Peyer's patch (tissue), 4 donors: ENCODE measurements at regions not wholly inside any gene's neighbourhood (a gene's known extent, or its start where the extent isn't known, plus 50 kb on each side); places are given as distances from the start of the nearest gene placed in this dataset.

ENCODE experiments used
- CTCF ChIP-seq, 6 experiments: fragments of 450-650 bp in 4 of 6; fragments of 200-600 bp in 2 of 6; sonication (generic) in 1 of 6; IDR thresholded peaks; one replicate each; pipeline ENCODE4 v1.5.1; 2017 to 2019; ENCODE audit warnings: antibody characterized with exemption in 6 of 6, mild to moderate bottlenecking in 3 of 6, moderate library complexity in 1 of 6
- POLR2A ChIP-seq, 2 donors: fragments of 450-650 bp; IDR thresholded peaks; one replicate each; pipeline ENCODE4 v1.5.1; 2017; ENCODE audit warnings: antibody characterized with exemption in 2 of 2, mild to moderate bottlenecking in 2 of 2, moderate library complexity in 2 of 2

DNA sequence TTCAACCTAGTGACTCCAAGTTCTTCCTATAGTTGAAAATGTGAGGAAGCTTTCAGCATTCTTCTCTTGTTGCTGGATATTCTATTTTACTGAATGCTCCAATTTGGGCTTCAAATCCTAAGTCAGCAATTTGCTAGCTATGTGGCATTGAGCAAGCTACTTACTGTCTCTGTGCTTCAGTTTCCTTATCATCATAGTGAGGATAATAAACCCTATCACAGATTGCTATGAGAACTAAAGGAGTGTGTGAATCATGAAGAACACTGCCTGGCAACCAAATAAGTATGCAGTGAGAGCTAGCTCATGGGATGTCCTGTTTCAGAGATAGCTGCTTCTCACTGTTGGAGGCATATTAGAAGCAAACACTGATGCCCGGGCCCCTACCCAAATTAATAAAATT is 163.8 kb upstream of the CDIN1 start:
- no peak for TF ChIP-seq POLR2A (IDR thresholded peaks at IDR 0.05)
- TF ChIP-seq CTCF (IDR thresholded peaks at IDR 0.05): no peak
